SK-N-SH (cell line): ENCODE measurements at regions not wholly inside any gene's neighbourhood (a gene's known extent, or its start where the extent isn't known, plus 50 kb on each side); places are given as distances from the start of the nearest gene placed in this dataset.

Source experiments
- CTCF ChIA-PET: fragments of 300-600, 350-600 bp; formaldehyde crosslinking; extraction: SDS; loops from one replicate; lab custom pipeline; 2021; lab: Yijun Ruan, JAX
- POLR2A ChIA-PET: fragments of 350-600 bp; sonication (Branson Sonifier 250); formaldehyde crosslinking; extraction: SDS; loops from one replicate; lab custom pipeline; 2020; ENCODE audit warnings: antibody characterized with exemption, inconsistent platforms; lab: Yijun Ruan, JAX
- DNase-seq: peaks from one replicate; pipeline ENCODE4 v3.0.0; 2012
- H2AFZ ChIP-seq: fragments of 200-600 bp; sonication (generic); 2 replicates; pipeline ENCODE4 v1.8.1; 2016; ENCODE audit warnings: antibody characterized with exemption, mild to moderate bottlenecking, low read depth
- H3F3A ChIP-seq: fragments of 200-600 bp; sonication (generic); replicated peaks from 2 replicates; pipeline ENCODE3; 2016; ENCODE audit warnings: antibody characterized with exemption, mild to moderate bottlenecking; ENCODE audit not compliant: insufficient read depth
- H3K27ac ChIP-seq, 2 experiments: fragments of 200-500 bp in 1 of 2; fragments of 200-600 bp in 1 of 2; sonication (Bioruptor generic) in 1 of 2; sonication (generic), shearing (Covaris generic) in 1 of 2; 2 replicates each; pipeline versions ENCODE4 v1.5.1 to v1.6.1; 2014 to 2016; ENCODE audit warnings: low read depth in 2 of 2, inconsistent platforms in 1 of 2, low read length in 1 of 2, mild to moderate bottlenecking in 1 of 2, mixed read lengths in 1 of 2
- H3K27me3 ChIP-seq: fragments of 200-600 bp; sonication (generic), shearing (Covaris generic); 2 replicates; pipeline ENCODE4 v1.6.1; 2016; ENCODE audit warnings: mixed run types; ENCODE audit not compliant: insufficient read depth
- H3K36me3 ChIP-seq, 2 experiments: fragments of 200-500 bp in 1 of 2; fragments of 200-600 bp in 1 of 2; sonication (Bioruptor generic) in 1 of 2; sonication (generic) in 1 of 2; replicated peaks in 1 of 2; 2 replicates each; pipeline versions ENCODE3 to v1.5.1; 2014 to 2016; ENCODE audit warnings: low read length in 1 of 2, mild to moderate bottlenecking in 1 of 2; ENCODE audit not compliant: insufficient read depth in 2 of 2, control insufficient read depth in 1 of 2
- H3K4me1 ChIP-seq, 2 experiments: fragments of 200-500 bp in 1 of 2; fragments of 200-600 bp in 1 of 2; sonication (Bioruptor generic) in 1 of 2; sonication (generic), shearing (Covaris generic) in 1 of 2; 2 replicates each; pipeline versions ENCODE4 v1.5.1 to v1.6.1; 2014 to 2016; ENCODE audit warnings: low read depth in 1 of 2, low read length in 1 of 2, mixed run types in 1 of 2; ENCODE audit not compliant: insufficient read depth in 2 of 2, control insufficient read depth in 1 of 2
- H3K4me2 ChIP-seq: fragments of 200-600 bp; sonication (generic), shearing (Covaris generic); 2 replicates; pipeline ENCODE4 v1.6.1; 2017; ENCODE audit warnings: mixed run types
- H3K4me3 ChIP-seq, 2 experiments: fragments of 200-500 bp in 1 of 2; fragments of 200-600 bp in 1 of 2; sonication (Bioruptor generic) in 1 of 2; sonication (generic), shearing (Covaris generic) in 1 of 2; 2 replicates each; pipeline versions ENCODE4 v1.5.1 to v1.8.1; 2014 to 2016; ENCODE audit warnings: low read depth in 2 of 2, inconsistent platforms in 1 of 2, low read length in 1 of 2, mild to moderate bottlenecking in 1 of 2, mixed read lengths in 1 of 2, moderate library complexity in 1 of 2
- H3K79me2 ChIP-seq: fragments of 200-600 bp; sonication (generic); 2 replicates; pipeline ENCODE4 v1.8.1; 2017; ENCODE audit warnings: mild to moderate bottlenecking; ENCODE audit not compliant: insufficient read depth
- H3K9ac ChIP-seq: fragments of 200-600 bp; sonication (generic); 2 replicates; pipeline ENCODE4 v1.6.1; 2017; ENCODE audit warnings: mixed run types
- H3K9me2 ChIP-seq: fragments of 200-600 bp; sonication (generic); 2 replicates; pipeline ENCODE4 v1.6.1; 2017; ENCODE audit warnings: mixed run types
- H3K9me3 ChIP-seq: fragments of 200-600 bp; sonication (generic); 2 replicates; pipeline ENCODE4 v1.6.1; 2017; ENCODE audit warnings: mixed run types, mild to moderate bottlenecking, moderate library complexity
- H4K20me1 ChIP-seq: fragments of 200-600 bp; sonication (generic); 2 replicates; pipeline ENCODE4 v1.6.1; 2017; ENCODE audit warnings: mild to moderate bottlenecking, mixed run types; ENCODE audit not compliant: insufficient read depth
- CHD2 ChIP-seq: fragments of 150-350 bp; IDR thresholded peaks from 2 replicates; pipeline ENCODE4 v1.6.1; 2018; ENCODE audit warnings: low read length; ENCODE audit not compliant: partially characterized antibody
- CTCF ChIP-seq: fragments of 200-600 bp; sonication (generic); IDR thresholded peaks from 2 replicates; pipeline ENCODE4 v1.6.1; 2017; ENCODE audit warnings: antibody characterized with exemption, mild to moderate bottlenecking, moderate library complexity
- FOSL2 ChIP-seq: IDR thresholded peaks from 2 replicates; pipeline ENCODE4 v1.4.0; 2012; ENCODE audit warnings: low read depth, mild to moderate bottlenecking, moderate library complexity, borderline replicate concordance
- FOXJ3 ChIP-seq: sonication (generic); formaldehyde crosslinking; IDR thresholded peaks from 2 replicates; pipeline ENCODE4 v1.5.1; 2020; ENCODE audit warnings: mild to moderate bottlenecking, missing genetic modification reagents
- FOXM1 ChIP-seq: IDR thresholded peaks from 2 replicates; pipeline ENCODE4 v1.4.0; 2012; ENCODE audit warnings: low read depth, mild to moderate bottlenecking
- GATA2 ChIP-seq: sonication (generic); formaldehyde crosslinking; IDR thresholded peaks from 2 replicates; pipeline ENCODE4 v1.5.0; 2020; ENCODE audit warnings: mild to moderate bottlenecking, missing genetic modification reagents
- IRF3 ChIP-seq: fragments of 150-350 bp; IDR thresholded peaks from 2 replicates; pipeline ENCODE4 v1.6.1; 2016; ENCODE audit warnings: mild to moderate bottlenecking, low read depth, low read length
- JUND ChIP-seq: IDR thresholded peaks from 2 replicates; pipeline ENCODE4 v1.4.0; 2012
- MEF2A ChIP-seq: IDR thresholded peaks from 2 replicates; pipeline ENCODE4 v1.4.0; 2012; ENCODE audit warnings: low read depth, borderline replicate concordance
- MXI1 ChIP-seq: IDR thresholded peaks from 2 replicates; pipeline ENCODE4 v1.6.1; 2012; ENCODE audit warnings: mild to moderate bottlenecking, low read depth, low read length, improper control_type of control experiment
- NFIC ChIP-seq: IDR thresholded peaks from 2 replicates; pipeline ENCODE4 v1.4.0; 2012; ENCODE audit warnings: borderline replicate concordance
- NRF1 ChIP-seq: IDR thresholded peaks from 2 replicates; pipeline ENCODE4 v1.6.1; 2012; ENCODE audit warnings: low read depth, mild to moderate bottlenecking, low read length
- PBX3 ChIP-seq: IDR thresholded peaks from 2 replicates; pipeline ENCODE4; 2012
- RFX5 ChIP-seq: IDR thresholded peaks from 2 replicates; pipeline ENCODE4 v1.6.1; 2012; ENCODE audit warnings: mild to moderate bottlenecking, improper control_type of control experiment, low read length
- RXRA ChIP-seq: IDR thresholded peaks from 2 replicates; pipeline ENCODE4 v1.4.0; 2012; ENCODE audit warnings: low read depth, mild to moderate bottlenecking, borderline replicate concordance
- SMC3 ChIP-seq: IDR thresholded peaks from 2 replicates; pipeline ENCODE4 v1.6.1; 2012; ENCODE audit warnings: low read depth, low read length, improper control_type of control experiment
- TAF1 ChIP-seq: IDR thresholded peaks from 2 replicates; pipeline ENCODE4 v1.6.1; 2012; ENCODE audit warnings: low read depth, mild to moderate bottlenecking, low read length, moderate library complexity, borderline replicate concordance
- TCF12 ChIP-seq: IDR thresholded peaks from 2 replicates; pipeline ENCODE4 v1.4.0; 2012
- TEAD4 ChIP-seq: IDR thresholded peaks from 2 replicates; pipeline ENCODE4 v1.4.0; 2012; ENCODE audit warnings: mild to moderate bottlenecking, borderline replicate concordance; ENCODE audit not compliant: insufficient read depth
- USF2 ChIP-seq: fragments of 150-350 bp; IDR thresholded peaks from 2 replicates; pipeline ENCODE4 v1.6.1; 2017; ENCODE audit warnings: antibody characterized with exemption, low read length, low read depth, borderline replicate concordance
- YY1 ChIP-seq: IDR thresholded peaks from 2 replicates; pipeline ENCODE4 v1.4.0; 2012; ENCODE audit warnings: low read depth, mild to moderate bottlenecking
- whole genome bisulfite sequencing: methylation state at CpG from one replicate; pipeline ENCODE4 v1.1.6; 2017; ENCODE audit warnings: low lambda C conversion rate; 5-methylcytosine and 5-hydroxymethylcytosine counted together

DNA sequence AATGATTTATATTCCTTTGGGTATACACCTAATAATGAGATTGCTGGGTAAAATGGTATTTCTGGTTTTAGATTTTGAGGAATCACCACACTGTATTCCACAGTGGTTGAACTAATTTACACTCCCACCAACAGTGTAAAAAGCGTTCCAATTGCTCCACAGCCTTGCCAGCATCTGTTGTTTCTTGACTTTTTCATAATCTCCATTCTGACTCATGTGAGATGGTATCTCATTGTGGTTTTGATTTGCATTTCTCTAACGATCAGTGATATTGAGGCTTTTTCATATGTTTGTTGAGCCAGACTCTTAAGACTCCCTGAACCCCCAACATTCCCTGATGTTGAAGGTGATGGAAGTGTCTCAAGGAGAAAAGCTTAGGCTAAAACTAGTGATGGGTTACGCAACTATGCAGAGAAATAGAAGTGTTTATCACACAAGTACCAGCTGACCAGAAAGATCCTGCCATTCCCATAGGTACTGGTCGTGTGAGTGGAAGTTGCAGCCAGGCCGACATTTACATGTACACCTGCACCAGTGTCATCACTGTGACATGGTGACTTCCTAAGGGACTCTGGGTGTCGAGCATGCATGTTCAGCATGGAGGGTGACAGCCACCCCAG lies 711.2 kb upstream of the NRP1 start (continued):
- no peak for TF ChIP-seq CTCF
- TF ChIP-seq TAF1, result no peak
- no peak for TF ChIP-seq IRF3

GRCh38 chr10:34041871-34042270 lies 707.4 kb upstream of the NRP1 start:
- TF ChIP-seq TCF12 (no peak), FOXJ3 (CRISPR knock-in tag) (no peak), YY1 (no peak), MXI1 (no peak), TEAD4 (no peak), CTCF (no peak), RXRA (no peak), CHD2 (no peak), FOXM1 (no peak), MEF2A (no peak), RFX5 (no peak), JUND (no peak), USF2 (no peak), NRF1 (no peak), PBX3 (no peak), GATA2 (CRISPR knock-in tag) (no peak), IRF3 (no peak), NFIC (no peak), SMC3 (no peak), FOSL2 (no peak)
- TF ChIP-seq, all 33 proteins: peak for 0
- Histone ChIP-seq H2AFZ (no peak overlapping the region), H3K79me2 (no peaks in the 10 kb centered on the region), H4K20me1 (no peaks in the 10 kb centered on the region), H3K4me2 (no peak overlapping the region), H3K36me3 (no peaks in the 10 kb centered on the region), H3K9ac (no peak overlapping the region), H3K9me3 (no peaks in the 10 kb centered on the region), H3K4me1 (no peaks in the 10 kb centered on the region), H3K4me3 (no peak overlapping the region), H3K9me2 (no peaks in the 10 kb centered on the region), H3F3A (no peaks in the 10 kb centered on the region), H3K27me3 (no peaks in the 10 kb centered on the region), H3K27ac (no peak overlapping the region)
- WGBS, result 95% methylated on average over 4 of the region's 4 CpGs
- CTCF ChIA-PET, result interaction anchor here (0.7 kb wide), 1 partner anchor 18 kb away, joined by 3 read pairs; no protein-coding TSS in a partner anchor
- DNase-seq, result no peak
- POLR2A ChIA-PET, result no interaction called here
